Activated CD4-positive, alpha-beta memory T cell treated with anti-CD3 and anti-CD28 coated beads, Interleukin-2, amount 10 ng/mL, durations not matched to agents 7 days and 5 days (primary cell): ENCODE measurements at regions not wholly inside any gene's neighbourhood (a gene's known extent, or its start where the extent isn't known, plus 50 kb on each side); places are given as distances from the start of the nearest gene placed in this dataset.

ENCODE experiments used
- CTCF ChIA-PET: fragments of 350-600 bp; sonication (Branson Sonifier 250); formaldehyde crosslinking; loops from one replicate; lab custom pipeline; 2021; ENCODE audit warnings: antibody characterized with exemption, inconsistent platforms; lab: Charles Lee
- POLR2A ChIA-PET: fragments of 350-600 bp; sonication (Branson Sonifier 250); formaldehyde crosslinking; loops from one replicate; lab custom pipeline; 2021; ENCODE audit warnings: antibody characterized with exemption; lab: Charles Lee
- DNase-seq: peaks from one replicate; pipeline ENCODE4 v3.0.0-alpha.2; 2020
- H3K27ac Mint-ChIP-seq: one replicate; pipeline ENCODE4 v1.8.0; 2021; ENCODE audit warnings: mild to moderate bottlenecking, mixed read lengths
- H3K27me3 Mint-ChIP-seq: one replicate; pipeline ENCODE4 v1.8.0; 2021; ENCODE audit warnings: mixed read lengths
- H3K36me3 Mint-ChIP-seq: one replicate; pipeline ENCODE4 v1.8.0; 2021; ENCODE audit warnings: low read depth, mixed read lengths
- H3K4me1 Mint-ChIP-seq: one replicate; pipeline ENCODE4 v1.8.0; 2021; ENCODE audit warnings: mixed read lengths
- H3K4me3 Mint-ChIP-seq: one replicate; pipeline ENCODE4 v1.8.0; 2021; ENCODE audit warnings: mild to moderate bottlenecking, mixed read lengths
- H3K9me3 Mint-ChIP-seq: one replicate; pipeline ENCODE4 v1.8.0; 2021; ENCODE audit warnings: mixed read lengths

GRCh38 chr10:106498675-106499074, 665.8 kb downstream of the SORCS1 start:
- H3K4me1 Mint-ChIP-seq, result no peaks in the 10 kb centered on the region
- no peak overlapping the region for H3K27ac Mint-ChIP-seq
- H3K36me3 Mint-ChIP-seq, result no peaks in the 10 kb centered on the region
- peaks cover 4% of the 10 kb centered on the region for H3K9me3 Mint-ChIP-seq
- H3K4me3 Mint-ChIP-seq, result no peak overlapping the region
- ChIA-PET POLR2A (no interaction called here), CTCF (no interaction called here)
- no peak for DNase-seq
- H3K27me3 Mint-ChIP-seq, result no peaks in the 10 kb centered on the region

- Mint-ChIP-seq H3K27me3 (no peaks in the 10 kb centered on the region), H3K4me1 (no peaks in the 10 kb centered on the region), H3K9me3 (peaks cover 3% of the 10 kb centered on the region), H3K27ac (no peak overlapping the region), H3K36me3 (no peaks in the 10 kb centered on the region), H3K4me3 (no peak overlapping the region)
- ChIA-PET CTCF (no interaction called here), POLR2A (no interaction called here)
- DNase-seq, result no peak
These were observed 668.6 kb downstream of the SORCS1 start for GRCh38 chr10:106495931-106496330.

- Mint-ChIP-seq H3K4me3 (no peak overlapping the region), H3K36me3 (no peaks in the 10 kb centered on the region), H3K27ac (no peak overlapping the region), H3K9me3 (peaks cover 2% of the 10 kb centered on the region), H3K4me1 (no peaks in the 10 kb centered on the region), H3K27me3 (no peaks in the 10 kb centered on the region)
- no peak for DNase-seq
- ChIA-PET POLR2A (no interaction called here), CTCF (no interaction called here)
These were observed 670.8 kb downstream of the SORCS1 start for GRCh38 chr10:106493751-106494150.

- Mint-ChIP-seq H3K27me3 (no peaks in the 10 kb centered on the region), H3K36me3 (no peaks in the 10 kb centered on the region), H3K9me3 (peaks cover 2% of the 10 kb centered on the region), H3K4me1 (no peaks in the 10 kb centered on the region), H3K4me3 (no peak overlapping the region), H3K27ac (no peak overlapping the region)
- POLR2A ChIA-PET, result no interaction called here
- DNase-seq, result no peak
- CTCF ChIA-PET, result no interaction called here
These were observed 671.3 kb downstream of the SORCS1 start for GRCh38 chr10:106493226-106493625.

GRCh38 chr10:106487726-106488125, 676.8 kb downstream of the SORCS1 start:
- DNase-seq, result no peak
- Mint-ChIP-seq H3K9me3 (peaks cover 7% of the 10 kb centered on the region), H3K27ac (no peak overlapping the region), H3K4me3 (no peak overlapping the region), H3K36me3 (no peaks in the 10 kb centered on the region), H3K4me1 (no peaks in the 10 kb centered on the region), H3K27me3 (no peaks in the 10 kb centered on the region)
- ChIA-PET POLR2A (no interaction called here), CTCF (no interaction called here)

GRCh38 chr10:106481598-106482275, 682.8 kb downstream of the SORCS1 start:
- H3K27me3 Mint-ChIP-seq, result no peaks in the 10 kb centered on the region
- no peaks in the 10 kb centered on the region for H3K4me1 Mint-ChIP-seq
- no peaks in the 10 kb centered on the region for H3K36me3 Mint-ChIP-seq
- DNase-seq, result no peak
- ChIA-PET POLR2A (no interaction called here), CTCF (no interaction called here)
- peaks cover 10% of the 10 kb centered on the region for H3K9me3 Mint-ChIP-seq
- H3K27ac Mint-ChIP-seq, result no peak overlapping the region
- no peak overlapping the region for H3K4me3 Mint-ChIP-seq

- Mint-ChIP-seq H3K36me3 (no peaks in the 10 kb centered on the region), H3K4me3 (no peak overlapping the region), H3K9me3 (peaks cover 7% of the 10 kb centered on the region), H3K27me3 (no peaks in the 10 kb centered on the region), H3K4me1 (no peaks in the 10 kb centered on the region), H3K27ac (no peak overlapping the region)
- CTCF ChIA-PET, result no interaction called here
- POLR2A ChIA-PET, result no interaction called here
- no peak for DNase-seq
These were observed 684.9 kb downstream of the SORCS1 start for GRCh38 chr10:106479636-106480035.

GRCh38 chr10:106474876-106475275, 689.6 kb downstream of the SORCS1 start:
- H3K27ac Mint-ChIP-seq, result no peak overlapping the region

GRCh38 chr10:106473129-106473685, 691.3 kb downstream of the SORCS1 start:
- Mint-ChIP-seq H3K27me3 (no peaks in the 10 kb centered on the region), H3K4me1 (no peaks in the 10 kb centered on the region), H3K4me3 (no peak overlapping the region), H3K9me3 (peaks cover 12% of the 10 kb centered on the region), H3K27ac (no peak overlapping the region), H3K36me3 (no peaks in the 10 kb centered on the region)
- ChIA-PET POLR2A (no interaction called here), CTCF (no interaction called here)
- no peak for DNase-seq

More at GRCh38 chr10:106474876-106475275, 689.6 kb downstream of the SORCS1 start:
- DNase-seq, result no peak
- H3K4me1 Mint-ChIP-seq, result no peaks in the 10 kb centered on the region
- H3K36me3 Mint-ChIP-seq, result no peaks in the 10 kb centered on the region
- CTCF ChIA-PET, result no interaction called here
- no peak overlapping the region for H3K4me3 Mint-ChIP-seq
- H3K27me3 Mint-ChIP-seq, result no peaks in the 10 kb centered on the region
- POLR2A ChIA-PET, result no interaction called here
- H3K9me3 Mint-ChIP-seq, result peaks cover 12% of the 10 kb centered on the region

- Mint-ChIP-seq H3K4me3 (no peak overlapping the region), H3K27me3 (no peaks in the 10 kb centered on the region), H3K36me3 (no peaks in the 10 kb centered on the region), H3K27ac (no peak overlapping the region), H3K9me3 (peaks cover 22% of the 10 kb centered on the region), H3K4me1 (no peaks in the 10 kb centered on the region)
- DNase-seq, result no peak
- CTCF ChIA-PET, result no interaction called here
- POLR2A ChIA-PET, result no interaction called here
These were observed 697.0 kb downstream of the SORCS1 start for GRCh38 chr10:106467506-106467905.

- Mint-ChIP-seq H3K4me1 (no peaks in the 10 kb centered on the region), H3K9me3 (peaks cover 18% of the 10 kb centered on the region), H3K27me3 (no peaks in the 10 kb centered on the region), H3K36me3 (no peaks in the 10 kb centered on the region), H3K27ac (no peak overlapping the region), H3K4me3 (no peak overlapping the region)
- no peak for DNase-seq
- POLR2A ChIA-PET, result no interaction called here
- CTCF ChIA-PET, result no interaction called here
These were observed 707.0 kb downstream of the SORCS1 start for GRCh38 chr10:106457522-106457921.

GRCh38 chr10:106454233-106454632, 710.3 kb downstream of the SORCS1 start:
- Mint-ChIP-seq H3K27me3 (no peaks in the 10 kb centered on the region), H3K9me3 (peaks cover 13% of the 10 kb centered on the region), H3K4me1 (no peaks in the 10 kb centered on the region), H3K4me3 (no peak overlapping the region), H3K27ac (no peak overlapping the region), H3K36me3 (no peaks in the 10 kb centered on the region)
- ChIA-PET CTCF (no interaction called here), POLR2A (no interaction called here)
- no peak for DNase-seq

GRCh38 chr10:106450966-106451365, 713.5 kb downstream of the SORCS1 start:
- H3K27me3 Mint-ChIP-seq, result no peaks in the 10 kb centered on the region
- no peak overlapping the region for H3K27ac Mint-ChIP-seq
- H3K4me1 Mint-ChIP-seq, result no peaks in the 10 kb centered on the region
- H3K9me3 Mint-ChIP-seq, result peaks cover 12% of the 10 kb centered on the region
- H3K36me3 Mint-ChIP-seq, result no peaks in the 10 kb centered on the region
- CTCF ChIA-PET, result no interaction called here
- no peak overlapping the region for H3K4me3 Mint-ChIP-seq
- DNase-seq, result no peak
- POLR2A ChIA-PET, result no interaction called here

GRCh38 chr10:106446920-106447319, 717.6 kb downstream of the SORCS1 start:
- H3K27ac Mint-ChIP-seq, result no peak overlapping the region
- H3K9me3 Mint-ChIP-seq, result peaks cover 10% of the 10 kb centered on the region
- DNase-seq, result no peak
- ChIA-PET POLR2A (no interaction called here), CTCF (no interaction called here)
- no peaks in the 10 kb centered on the region for H3K36me3 Mint-ChIP-seq
- no peaks in the 10 kb centered on the region for H3K4me1 Mint-ChIP-seq
- H3K27me3 Mint-ChIP-seq, result no peaks in the 10 kb centered on the region
- no peak overlapping the region for H3K4me3 Mint-ChIP-seq
